SU-DHL-6 (cell line): ENCODE measurements at regions not wholly inside any gene's neighbourhood (a gene's known extent, or its start where the extent isn't known, plus 50 kb on each side); places are given as distances from the start of the nearest gene placed in this dataset.

Source experiments
- CTCF ChIP-seq: fragments of 200-600 bp; sonication (generic); IDR thresholded peaks from one replicate; pipeline ENCODE4 v1.5.1; 2017; ENCODE audit warnings: antibody characterized with exemption, mild to moderate bottlenecking, low read length, moderate library complexity; ENCODE audit not compliant: insufficient read depth, poor library complexity, severe bottlenecking
- EZH2phosphoT487 ChIP-seq: fragments of 200-600 bp; sonication (generic), shearing (Covaris generic); conservative IDR thresholded peaks from 2 replicates; pipeline ENCODE4 v1.6.1; 2018; ENCODE audit warnings: mild to moderate bottlenecking, antibody characterized with exemption, low read length, moderate library complexity, mixed read lengths

GRCh38 chr18:76647322-76647721 is 152.3 kb upstream of the ZNF516 start:
- TF ChIP-seq CTCF: no peak
- TF ChIP-seq EZH2phosphoT487: no peak
